ENCODE measurements at regions not wholly inside any gene's neighbourhood (a gene's known extent, or its start where the extent isn't known, plus 50 kb on each side); places are given as distances from the start of the nearest gene placed in this dataset.
"Not testable (repeated sequence)": the region's sequence is repeated elsewhere in the genome, so short reads cannot be mapped to it uniquely, and the experiment has no call there.

DNA sequence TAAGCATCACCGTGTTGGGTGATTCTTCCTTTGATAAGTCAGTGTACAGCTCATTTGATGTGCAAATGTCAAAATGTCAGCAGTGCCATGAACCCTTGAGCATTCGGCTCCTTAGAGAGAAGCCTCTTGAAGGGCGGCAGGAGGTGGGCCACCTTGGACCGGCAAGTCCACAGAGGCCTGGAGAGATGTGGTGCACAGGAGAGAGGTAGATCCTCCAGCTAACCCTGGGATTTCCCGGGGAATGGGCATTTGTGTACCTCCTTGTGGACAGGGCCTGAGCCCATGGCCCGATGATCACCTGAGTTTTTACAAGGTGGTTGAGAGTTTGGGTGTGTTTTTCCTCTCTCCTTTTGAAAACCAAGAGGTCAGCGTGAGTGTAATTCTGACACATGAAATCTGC is 133.2 kb upstream of the RCN1 start:
- DNase-seq (ENCODE audit: low spot score): no peak

DNA sequence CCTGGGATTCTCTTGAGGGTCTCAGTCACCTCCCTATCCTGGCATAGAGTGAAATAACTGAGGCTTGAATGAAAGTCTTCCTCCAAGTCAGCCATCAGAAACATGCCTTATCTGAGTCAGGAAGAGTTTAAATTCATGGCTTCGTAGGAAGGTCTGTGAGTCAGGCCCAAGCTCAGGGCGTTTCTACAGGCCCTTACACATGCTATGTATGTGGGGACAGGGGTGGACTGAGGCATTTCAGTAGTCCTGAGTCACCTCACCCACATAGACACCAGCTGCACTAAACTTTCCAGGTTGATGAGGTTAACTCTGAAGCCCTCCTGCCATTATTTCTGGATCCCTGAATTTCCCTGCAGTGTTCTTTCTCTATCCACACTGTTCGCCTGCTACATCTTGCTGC is 134.6 kb upstream of the RCN1 start:
- no peak for DNase-seq (ENCODE audit: low spot score)

DNA sequence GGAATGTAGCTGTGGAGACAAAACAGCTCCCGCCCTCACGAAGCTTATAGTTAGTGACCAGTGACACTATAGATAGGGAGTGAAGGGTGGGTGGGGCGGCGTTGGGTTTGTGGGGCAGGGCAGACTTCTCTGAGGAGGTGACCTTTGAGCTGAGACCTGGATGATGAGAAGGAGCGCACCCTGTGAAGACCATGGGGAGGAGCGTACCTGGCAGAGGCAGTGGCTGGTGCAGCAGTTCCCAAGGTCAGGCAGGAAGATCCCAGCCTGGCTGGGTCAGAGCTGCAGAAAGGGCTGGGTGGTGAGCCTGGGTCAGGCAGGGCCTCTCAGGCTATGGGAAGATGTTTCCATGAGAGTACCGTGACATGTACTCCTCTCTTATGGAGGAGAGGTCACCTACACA is 135.0 kb upstream of the RCN1 start:
- no peak for DNase-seq (ENCODE audit: low spot score)

DNA sequence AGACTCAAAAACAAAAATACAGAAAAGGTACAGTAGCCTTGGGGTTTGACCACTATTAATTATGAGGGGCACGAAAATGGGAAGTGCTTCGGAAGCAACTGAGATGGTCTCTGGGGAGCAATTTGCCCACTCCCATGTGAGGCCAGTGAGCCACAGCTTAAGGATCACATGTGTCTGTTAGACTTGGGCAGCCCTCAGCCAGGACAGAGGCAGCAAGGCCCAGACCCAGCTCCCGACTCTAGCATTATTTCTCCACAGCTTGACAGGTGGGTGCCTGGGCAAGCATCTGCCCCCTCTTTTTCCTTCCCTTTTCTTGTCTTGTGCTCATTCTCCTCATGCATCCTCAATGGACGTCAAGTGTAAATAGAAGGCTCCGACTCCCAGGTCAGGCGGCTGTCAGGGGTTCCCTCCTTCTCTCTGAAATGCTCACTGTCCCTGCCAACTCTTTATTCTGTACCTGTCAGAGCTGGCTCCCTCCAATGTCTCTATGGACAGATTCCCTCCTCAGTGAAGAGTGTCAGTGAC is 137.0 kb upstream of the RCN1 start:
- DNase-seq (ENCODE audit: low spot score): no peak

DNA sequence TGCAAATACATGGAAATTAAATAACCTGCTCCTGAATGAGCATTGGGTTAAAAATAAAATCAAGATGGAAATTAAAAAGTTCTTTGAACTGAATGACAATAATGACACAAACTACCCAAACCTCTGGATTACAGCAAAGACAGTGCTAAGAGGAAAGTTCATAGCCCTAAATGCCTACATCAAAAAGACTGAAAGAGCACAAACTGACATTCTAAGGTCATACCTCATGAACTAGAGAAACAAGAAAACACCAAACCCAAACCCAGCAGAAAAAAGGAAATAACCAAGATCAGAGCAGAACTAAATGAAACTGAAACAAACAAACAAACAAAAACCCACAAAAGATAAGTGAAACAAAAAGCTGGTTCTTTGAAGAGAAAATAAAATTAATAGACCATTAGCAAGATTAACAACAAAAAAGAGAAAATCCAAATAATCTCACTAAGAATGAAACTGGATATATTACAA is 138.6 kb upstream of the PAX6 start:
- not testable (repeated sequence) for DNase-seq (ENCODE audit: low spot score)

DNA sequence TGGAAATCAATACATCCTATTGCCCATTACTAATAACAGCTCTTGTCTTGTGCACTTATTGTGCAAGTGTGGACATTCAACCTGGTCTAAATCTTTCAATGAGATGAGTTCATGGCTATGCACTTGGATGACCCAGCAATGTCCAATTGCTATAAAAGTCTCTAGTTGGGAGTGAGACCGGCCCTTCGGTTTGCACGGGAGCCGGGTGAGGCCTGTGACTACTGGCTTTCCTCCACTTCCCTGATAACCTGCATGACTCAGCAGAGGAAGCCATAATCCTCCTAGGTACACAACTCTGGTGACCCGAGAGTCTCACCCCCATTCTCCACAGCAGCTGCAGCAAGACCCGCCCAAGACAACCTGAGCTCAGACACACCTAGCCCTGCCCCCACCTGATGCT is 135.9 kb upstream of the PAX6 start:
- DNase-seq (ENCODE audit: low spot score): no peak

DNA sequence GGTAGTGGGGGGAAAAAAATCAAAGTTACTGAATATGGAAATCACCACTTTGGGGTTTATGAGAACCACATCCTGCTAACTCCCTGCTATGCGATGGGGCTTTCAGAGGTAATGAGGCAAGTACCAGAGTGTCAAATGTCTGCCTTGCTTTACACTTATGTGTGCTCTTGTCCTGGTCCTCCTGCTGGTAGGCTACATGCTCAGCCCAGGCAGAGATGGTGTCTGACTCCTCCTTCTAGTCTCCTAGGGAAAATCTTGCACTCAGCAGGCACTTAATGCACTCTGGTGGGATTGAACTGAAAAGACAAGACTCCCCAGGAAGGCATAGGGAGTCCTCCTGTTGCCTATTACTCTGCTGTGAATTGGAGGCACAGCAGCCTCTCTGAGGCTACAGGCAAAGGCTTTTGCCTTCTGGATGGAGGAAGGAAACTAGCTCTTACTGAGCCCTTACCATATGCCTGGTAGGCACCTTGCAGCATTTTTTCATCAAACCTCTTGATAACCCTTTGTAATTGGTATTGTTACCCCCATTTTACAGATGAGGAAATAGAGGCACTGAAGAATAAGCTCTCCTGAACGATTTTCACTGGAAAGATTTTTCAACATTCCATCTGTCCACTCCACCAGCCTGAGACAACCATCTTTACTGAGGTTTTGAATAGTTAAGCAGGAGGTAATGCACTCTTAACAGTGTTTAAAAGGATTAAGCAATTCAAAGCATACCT is 132.1 kb upstream of the PAX6 start:
- no peak for DNase-seq (ENCODE audit: low spot score)

DNA sequence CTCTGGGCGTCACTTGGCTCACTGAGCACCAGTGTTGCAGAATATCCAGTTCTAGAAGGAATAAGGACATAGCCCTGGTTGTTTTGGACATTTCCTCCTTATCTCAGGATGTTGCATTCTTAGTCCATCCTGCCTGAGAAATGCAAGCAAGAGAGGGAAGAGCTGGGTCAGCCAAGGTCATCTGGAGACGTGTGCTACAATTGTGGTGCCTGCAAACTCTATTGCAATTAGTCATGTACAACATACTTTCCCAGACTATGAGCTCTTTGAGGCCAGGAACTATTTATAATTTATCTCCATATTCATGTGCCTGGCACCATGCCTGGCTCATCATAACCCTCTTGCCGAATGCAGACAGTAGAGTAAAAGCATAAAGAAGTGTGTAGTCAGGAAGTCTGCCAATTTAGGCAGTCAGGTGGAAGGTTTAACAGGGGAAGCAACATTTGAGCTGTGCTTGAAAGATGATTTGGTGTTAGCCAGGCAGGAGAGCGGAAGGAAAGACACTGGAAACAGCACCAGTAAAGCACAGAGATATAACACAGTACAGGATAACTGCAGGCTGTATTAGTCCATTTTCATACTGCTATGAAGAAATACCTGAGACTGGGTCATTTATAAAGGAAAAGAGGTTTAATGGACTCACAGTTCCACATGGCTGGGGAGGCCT is 129.4 kb upstream of the PAX6 start:
- DNase-seq (ENCODE audit: low spot score): no peak

- no peak for DNase-seq (ENCODE audit: low spot score)
Measured at GRCh38 chr11:31939004-31939403, 127.9 kb upstream of the PAX6 start.

DNA sequence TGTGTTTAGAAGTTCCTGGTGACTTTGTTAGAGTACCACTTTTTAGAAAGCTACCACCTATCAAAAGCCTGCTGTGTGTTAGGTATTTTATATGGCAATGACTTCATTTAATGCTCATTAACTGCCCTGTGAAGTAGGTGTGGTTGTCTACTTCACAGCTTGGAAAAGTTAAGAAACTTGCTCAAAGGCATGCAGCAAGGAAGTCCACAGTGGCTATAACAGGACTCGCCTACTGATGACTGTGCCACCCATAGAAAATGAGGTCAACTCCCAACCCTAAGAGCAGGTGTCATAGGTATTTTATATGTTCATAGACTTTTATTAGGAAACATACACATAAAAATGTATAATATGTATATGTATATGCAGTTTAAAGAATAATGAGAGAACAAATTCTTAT is 125.2 kb upstream of the PAX6 start:
- no peak for DNase-seq (ENCODE audit: low spot score)

- DNase-seq (ENCODE audit: low spot score): no peak
Measured at GRCh38 chr11:31932879-31933278, 121.8 kb upstream of the PAX6 start.

GRCh38 chr11:31927982-31928381 is 116.9 kb upstream of the PAX6 start:
- DNase-seq (ENCODE audit: low spot score): no peak

GRCh38 chr11:31926816-31927528 is 115.8 kb upstream of the PAX6 start:
- no peak for DNase-seq (ENCODE audit: low spot score)

DNA sequence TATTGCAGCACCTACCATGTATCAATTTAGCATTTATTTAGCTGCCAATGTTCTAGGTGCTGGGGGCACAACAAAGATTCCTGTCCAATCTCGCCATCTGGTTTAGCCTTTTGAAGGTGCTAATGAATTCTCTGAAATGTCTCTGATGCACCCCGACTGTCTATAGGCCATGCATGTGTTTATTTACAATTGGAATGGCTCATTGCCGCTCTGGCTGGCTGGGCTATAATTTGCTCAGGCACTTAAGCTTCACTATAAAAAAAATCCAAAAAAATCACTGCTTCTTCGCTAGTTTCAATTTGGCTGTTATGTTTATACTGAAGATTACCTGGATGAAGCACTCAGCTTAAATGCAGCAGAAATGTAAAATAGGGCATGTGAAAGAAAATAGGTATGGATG is 115.0 kb upstream of the PAX6 start:
- DNase-seq (ENCODE audit: low spot score): no peak

DNA sequence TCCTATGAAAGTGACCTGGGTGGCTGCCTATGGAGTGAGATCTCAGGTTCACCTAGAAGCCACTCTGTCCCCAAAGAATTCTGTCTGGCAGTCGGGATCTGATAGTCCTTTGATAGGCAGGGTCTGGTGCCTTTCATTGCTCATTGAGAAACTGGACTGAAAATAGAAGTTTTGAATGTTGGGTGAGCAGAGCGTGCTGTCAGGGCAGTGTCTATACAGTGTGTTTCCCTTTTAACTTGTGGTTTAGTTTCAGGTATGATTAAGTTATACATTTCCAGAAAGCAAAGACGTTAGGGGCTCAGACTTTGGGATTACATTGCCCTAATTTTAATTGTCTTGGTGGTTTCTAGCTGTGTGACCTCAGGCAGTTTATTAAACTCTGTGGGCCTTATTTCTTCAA is 111.3 kb upstream of the PAX6 start:
- DNase-seq (ENCODE audit: low spot score): no peak

- DNase-seq (ENCODE audit: low spot score): peak; percentile 17
Measured at GRCh38 chr11:31921081-31921480, 110.0 kb upstream of the PAX6 start.

DNA sequence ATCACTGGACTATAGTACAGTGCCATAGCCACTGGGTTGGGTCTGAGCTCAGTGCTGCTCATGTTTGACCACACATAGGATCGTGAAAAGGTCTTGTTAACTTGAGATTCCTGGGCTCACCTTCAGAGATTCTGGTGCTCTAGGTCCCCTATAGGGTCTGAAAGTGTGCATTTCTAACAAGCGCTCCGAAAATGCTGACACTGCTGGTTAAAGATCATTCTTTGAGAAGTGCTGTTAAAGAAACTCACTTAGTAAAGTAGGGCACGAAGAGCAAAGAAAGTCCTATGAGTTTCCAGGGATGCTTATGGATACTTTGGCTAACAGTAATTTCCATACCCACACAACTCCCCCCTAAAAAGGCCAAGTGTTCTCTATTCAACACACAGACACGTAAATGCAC is 108.1 kb upstream of the PAX6 start:
- no peak for DNase-seq (ENCODE audit: low spot score)

DNA sequence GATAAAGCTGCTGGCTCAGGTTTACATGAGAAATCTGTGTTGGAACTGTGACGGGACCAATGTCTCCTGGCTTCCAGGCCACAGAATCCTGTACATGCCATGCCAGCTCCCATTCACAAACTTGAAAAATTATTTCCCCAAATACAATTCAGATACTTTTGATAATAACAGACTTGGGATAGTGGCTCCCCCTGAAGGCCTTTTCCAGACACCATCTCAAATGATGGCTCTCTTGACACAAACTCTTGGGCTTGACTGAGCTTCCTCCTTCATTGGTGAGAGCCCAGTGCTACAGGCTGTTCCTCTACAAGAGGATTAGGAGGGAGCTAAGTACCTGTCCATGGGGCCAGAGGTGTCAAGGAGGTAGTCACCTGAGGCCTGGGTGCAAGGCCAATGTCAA is 104.7 kb upstream of the PAX6 start:
- no peak for DNase-seq (ENCODE audit: low spot score)

DNA sequence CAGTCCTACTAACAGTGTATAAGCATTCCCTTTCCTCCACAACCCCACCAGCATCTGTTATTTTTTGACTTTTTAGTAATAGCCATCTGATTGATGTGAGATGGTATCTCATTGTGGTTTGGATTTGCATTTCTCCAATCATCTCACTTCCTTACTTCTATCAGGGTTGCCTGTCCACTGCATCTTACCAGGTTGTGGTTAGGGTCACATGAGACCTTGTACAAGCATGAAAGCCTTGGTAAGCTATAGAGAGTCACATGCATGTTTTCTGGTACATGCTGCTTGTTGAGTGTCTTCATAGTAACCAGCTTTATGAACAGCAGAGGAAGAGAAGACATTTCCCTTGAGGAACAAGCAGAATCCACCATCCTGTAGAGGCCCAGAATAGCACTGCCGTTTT is 102.9 kb upstream of the PAX6 start:
- DNase-seq (ENCODE audit: low spot score): no peak

DNA sequence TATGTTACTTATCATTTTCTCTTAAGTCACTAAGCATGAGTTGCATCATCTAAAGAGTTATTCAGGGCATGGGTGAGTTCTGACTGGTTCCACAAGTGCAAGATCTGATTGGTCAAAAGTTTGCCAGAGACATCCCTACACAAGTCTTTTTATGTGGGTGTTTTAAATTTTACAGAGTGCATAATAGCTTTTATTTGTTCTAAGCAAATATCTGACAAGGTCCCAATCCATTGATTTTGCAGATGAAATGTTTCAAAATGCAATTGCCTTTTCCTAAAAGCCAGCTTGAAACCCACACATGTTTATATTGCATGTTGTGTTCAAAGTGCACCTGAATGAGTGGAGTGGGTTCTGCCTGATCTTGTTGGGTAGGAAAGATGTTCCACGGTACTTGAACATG is 101.7 kb upstream of the PAX6 start:
- no peak for DNase-seq (ENCODE audit: low spot score)

- DNase-seq (ENCODE audit: low spot score): no peak
Measured at GRCh38 chr11:31910950-31911576, 99.9 kb upstream of the PAX6 start.

DNA sequence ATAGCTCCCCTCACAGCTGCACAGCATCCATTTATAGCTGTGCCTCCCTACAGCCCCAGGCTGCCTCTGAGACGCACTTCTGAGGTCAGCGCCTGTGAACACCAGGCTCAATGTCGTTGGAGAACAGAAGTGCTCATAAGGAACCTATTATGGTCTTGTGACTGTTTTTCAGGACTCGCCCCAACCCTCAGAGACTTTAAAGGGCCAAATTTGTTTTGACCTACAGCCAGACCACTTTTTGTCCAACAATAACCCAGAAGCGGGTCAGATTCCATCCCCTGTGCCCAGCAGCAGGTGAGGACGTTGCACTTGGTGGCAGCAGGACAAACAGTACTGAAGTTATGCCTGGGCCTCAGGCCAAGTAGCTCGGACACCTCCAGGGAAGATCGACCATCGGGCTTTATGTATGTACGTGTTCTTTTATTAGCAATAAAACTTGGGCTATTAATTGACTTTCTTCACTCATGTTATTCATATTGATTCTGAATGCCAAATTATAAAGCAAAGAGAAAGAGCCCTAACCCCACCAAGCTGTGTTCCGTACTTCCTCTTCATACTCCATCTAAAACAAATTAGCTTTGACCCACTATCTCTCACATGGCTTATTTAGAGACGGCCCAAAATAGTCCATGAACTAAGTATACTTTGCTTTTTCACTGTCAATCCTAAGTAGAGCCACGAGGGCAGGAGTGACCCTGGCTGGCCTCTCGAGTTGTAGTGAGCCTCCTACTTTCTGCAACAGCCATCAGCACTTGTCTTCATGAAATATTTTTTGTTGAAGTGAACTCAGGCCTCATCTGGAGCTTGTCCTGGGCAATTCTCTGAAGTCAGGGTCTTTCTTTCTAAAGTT is 92.3 kb upstream of the PAX6 start:
- no peak for DNase-seq (ENCODE audit: low spot score)

Data from hepatic stellate cell (primary cell).